Thyroid gland (tissue), 4 donors: ENCODE measurements at regions not wholly inside any gene's neighbourhood (a gene's known extent, or its start where the extent isn't known, plus 50 kb on each side); places are given as distances from the start of the nearest gene placed in this dataset. TPM values are rescaled to one million over a fixed set of nuclear protein-coding genes. Genes with fewer than 3 reads are reported as not detected.

ENCODE experiments used
- DNase-seq, 2 donors: peaks; one replicate each; pipeline ENCODE4 v3.0.0-alpha.2; 2019
- H3K27ac ChIP-seq, 3 donors: fragments of 200-600 bp; sonication (generic); 1 replicate in 2 of 3; 2 replicates in 1 of 3; pipeline ENCODE4 v1.5.1; 2016 to 2019; ENCODE audit warnings: mild to moderate bottlenecking in 1 of 3, moderate library complexity in 1 of 3
- H3K27me3 ChIP-seq: fragments of 200-600 bp; sonication (generic); one replicate; pipeline ENCODE4 v1.5.1; 2019
- H3K36me3 ChIP-seq, 2 donors: fragments of 200-600 bp; sonication (generic); one replicate each; pipeline ENCODE4 v1.5.1; 2016 to 2019
- H3K4me1 ChIP-seq, 2 donors: fragments of 200-600 bp; sonication (generic); one replicate each; pipeline ENCODE4 v1.5.1; 2017 to 2019
- H3K4me3 ChIP-seq, 3 donors: fragments of 200-600 bp; sonication (generic); replicated peaks in 1 of 3; 1 replicate in 2 of 3; 2 replicates in 1 of 3; pipeline ENCODE4 v1.5.1; 2016; ENCODE audit warnings: mild to moderate bottlenecking in 1 of 3
- H3K9me3 ChIP-seq: fragments of 200-600 bp; sonication (generic); one replicate; pipeline ENCODE4 v1.5.1; 2017
- POLR2A ChIP-seq, 2 donors: fragments of 450-650 bp; IDR thresholded peaks; one replicate each; pipeline ENCODE4 v1.6.1; 2017; ENCODE audit warnings: antibody characterized with exemption in 2 of 2, mild to moderate bottlenecking in 2 of 2, moderate library complexity in 1 of 2
- WGBS, 2 donors: methylation state at CpG; one replicate each; pipeline ENCODE4 v1.1.5; 2017; 5-methylcytosine and 5-hydroxymethylcytosine counted together
- intact Hi-C: fragments of 100-400 bp; cut with DNase I; formaldehyde crosslinking; loops from one replicate; pipeline ENCODE4 v1.15.1; 2023
- small RNA-seq: library from RNA; depleted of rRNA; stranded (forward); fragments of <200 nt; gene quantifications from one replicate; pipeline ENCODE3, GENCODE V24; 2016
- TF ChIP-seq, protein P1 (sequence below), 6 experiments: fragments of 200-600 bp in 3 of 6; fragments of 450-650 bp in 3 of 6; sonication (generic) in 3 of 6; IDR thresholded peaks; one replicate each; pipeline ENCODE4 v1.5.1; 2016 to 2019; ENCODE audit warnings: antibody characterized with exemption in 6 of 6, mild to moderate bottlenecking in 2 of 6, inconsistent platforms in 1 of 6, moderate library complexity in 1 of 6

DNA sequence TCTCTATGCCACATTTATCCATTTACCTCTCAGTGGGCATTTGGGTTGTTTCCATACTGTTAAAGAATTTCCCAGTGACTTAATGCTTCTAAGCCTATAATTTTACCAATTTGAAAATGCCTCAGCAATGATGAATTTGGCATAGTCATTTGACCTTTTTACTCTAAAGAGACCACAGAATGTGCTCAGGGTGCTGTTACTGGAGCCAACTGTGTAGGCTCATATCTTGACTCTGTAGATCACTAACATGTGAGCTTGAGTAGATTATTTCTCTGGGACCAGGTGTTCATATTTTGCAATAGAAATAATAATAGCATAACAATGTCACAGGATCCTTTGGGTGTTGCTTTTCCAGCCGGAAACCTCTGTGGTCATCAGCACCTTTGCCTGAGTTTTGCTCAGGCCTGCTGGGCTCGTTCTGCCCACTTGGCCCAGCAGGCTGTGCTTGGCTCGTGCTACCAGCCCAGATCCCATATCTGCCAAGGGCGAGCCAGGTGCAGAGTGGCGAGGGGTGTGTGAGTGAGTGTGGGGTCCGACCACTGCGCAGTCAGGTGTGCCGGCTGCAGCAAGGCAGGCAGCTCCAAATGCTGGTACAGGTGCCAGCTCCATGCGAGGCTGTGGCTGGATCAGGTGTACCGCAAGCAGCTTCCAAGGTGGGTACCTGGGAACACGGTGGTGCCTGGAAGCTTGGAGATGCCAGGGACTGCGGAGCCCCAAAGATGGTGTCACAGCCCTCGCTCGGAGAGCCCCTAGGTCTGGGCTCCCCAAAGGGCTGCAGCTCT, 70.6 kb upstream of the ANK2 start:
- no peak overlapping the region for H3K4me3 ChIP-seq
- H3K36me3 ChIP-seq = no peaks in the 10 kb centered on the region
- 88 to 95% methylated on average over 12 to 13 of the region's 14 CpGs for WGBS, 2 donors
- no peak for DNase-seq
- TF ChIP-seq, protein P1, sequence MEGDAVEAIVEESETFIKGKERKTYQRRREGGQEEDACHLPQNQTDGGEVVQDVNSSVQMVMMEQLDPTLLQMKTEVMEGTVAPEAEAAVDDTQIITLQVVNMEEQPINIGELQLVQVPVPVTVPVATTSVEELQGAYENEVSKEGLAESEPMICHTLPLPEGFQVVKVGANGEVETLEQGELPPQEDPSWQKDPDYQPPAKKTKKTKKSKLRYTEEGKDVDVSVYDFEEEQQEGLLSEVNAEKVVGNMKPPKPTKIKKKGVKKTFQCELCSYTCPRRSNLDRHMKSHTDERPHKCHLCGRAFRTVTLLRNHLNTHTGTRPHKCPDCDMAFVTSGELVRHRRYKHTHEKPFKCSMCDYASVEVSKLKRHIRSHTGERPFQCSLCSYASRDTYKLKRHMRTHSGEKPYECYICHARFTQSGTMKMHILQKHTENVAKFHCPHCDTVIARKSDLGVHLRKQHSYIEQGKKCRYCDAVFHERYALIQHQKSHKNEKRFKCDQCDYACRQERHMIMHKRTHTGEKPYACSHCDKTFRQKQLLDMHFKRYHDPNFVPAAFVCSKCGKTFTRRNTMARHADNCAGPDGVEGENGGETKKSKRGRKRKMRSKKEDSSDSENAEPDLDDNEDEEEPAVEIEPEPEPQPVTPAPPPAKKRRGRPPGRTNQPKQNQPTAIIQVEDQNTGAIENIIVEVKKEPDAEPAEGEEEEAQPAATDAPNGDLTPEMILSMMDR (IDR thresholded peaks at IDR 0.05) = no peak
- no peak for TF ChIP-seq POLR2A (IDR thresholded peaks at IDR 0.05)
- no peak overlapping the region for H3K27ac ChIP-seq
- H3K9me3 ChIP-seq = no peaks in the 10 kb centered on the region
- no peaks in the 10 kb centered on the region for H3K27me3 ChIP-seq
- intact Hi-C loops = no loop called here
- H3K4me1 ChIP-seq = no peaks in the 10 kb centered on the region

DNA sequence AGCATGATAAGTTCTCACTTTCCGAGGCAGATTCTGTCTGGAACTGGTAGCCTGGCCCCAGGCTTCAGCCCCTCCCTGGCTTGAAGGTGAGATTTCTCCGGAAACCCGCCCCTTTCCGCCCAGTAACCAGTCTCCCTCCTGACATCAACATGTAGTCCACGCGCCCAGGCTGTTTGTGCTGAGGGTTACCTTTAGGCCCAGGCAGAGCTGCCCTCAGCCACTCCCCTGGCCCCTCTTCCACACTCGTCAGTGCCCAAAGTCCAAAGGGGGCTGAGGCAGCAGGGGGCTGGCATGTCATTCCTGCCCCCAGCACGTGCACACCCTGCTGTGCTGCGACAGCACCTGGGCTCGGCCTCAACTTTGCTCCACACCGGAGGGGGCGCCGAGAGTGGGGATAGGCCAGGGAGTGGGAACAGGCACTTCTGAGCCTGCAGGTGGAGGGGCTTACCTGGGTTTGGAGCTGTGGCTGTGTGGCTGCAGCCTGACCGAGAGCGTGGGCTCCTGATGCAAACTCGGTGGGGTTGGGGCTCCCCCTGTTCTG, 69.5 kb upstream of the ANK2 start:
- H3K4me1 ChIP-seq = no peaks in the 10 kb centered on the region
- H3K27ac ChIP-seq = no peak overlapping the region
- H3K36me3 ChIP-seq = no peaks in the 10 kb centered on the region
- no peak overlapping the region for H3K4me3 ChIP-seq
- 92 to 95% methylated on average over 7 to 13 of the region's 16 CpGs for WGBS, 2 donors
- DNase-seq = no peak
- intact Hi-C loops = no loop called here
- H3K9me3 ChIP-seq = no peaks in the 10 kb centered on the region
- no peak for TF ChIP-seq POLR2A (IDR thresholded peaks at IDR 0.05)
- TF ChIP-seq, protein P1 (IDR thresholded peaks at IDR 0.05) = no peak
- H3K27me3 ChIP-seq = no peaks in the 10 kb centered on the region

DNA sequence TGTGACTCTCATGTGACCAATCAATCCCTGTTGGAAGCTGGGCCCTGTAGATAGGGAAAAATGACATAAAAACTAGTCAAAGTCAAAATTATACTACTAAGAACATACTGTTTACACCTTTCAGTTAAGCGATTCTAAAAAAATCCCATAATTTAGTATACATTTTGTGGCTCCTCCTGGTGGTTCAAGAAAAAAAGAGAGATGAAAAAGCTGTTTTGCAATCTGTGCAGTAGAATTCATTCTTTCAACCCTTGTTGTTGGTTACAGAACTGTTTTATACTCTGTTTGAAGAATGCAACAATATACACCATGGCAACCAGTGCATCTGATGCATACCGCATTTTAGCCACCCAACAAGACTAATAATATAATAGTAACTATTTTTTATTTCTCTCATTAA, 66.8 kb upstream of the ANK2 start:
- 92% methylated on average over 2 of the region's 2 CpGs for WGBS, 2 donors
- TF ChIP-seq POLR2A (IDR thresholded peaks at IDR 0.05) = no peak
- TF ChIP-seq, protein P1 (IDR thresholded peaks at IDR 0.05) = no peak
- Histone ChIP-seq H3K27ac (no peak overlapping the region), H3K9me3 (no peaks in the 10 kb centered on the region), H3K36me3 (no peaks in the 10 kb centered on the region), H3K4me3 (no peak overlapping the region), H3K4me1 (no peaks in the 10 kb centered on the region), H3K27me3 (no peaks in the 10 kb centered on the region)
- intact Hi-C loops = no loop called here
- no peak for DNase-seq

DNA sequence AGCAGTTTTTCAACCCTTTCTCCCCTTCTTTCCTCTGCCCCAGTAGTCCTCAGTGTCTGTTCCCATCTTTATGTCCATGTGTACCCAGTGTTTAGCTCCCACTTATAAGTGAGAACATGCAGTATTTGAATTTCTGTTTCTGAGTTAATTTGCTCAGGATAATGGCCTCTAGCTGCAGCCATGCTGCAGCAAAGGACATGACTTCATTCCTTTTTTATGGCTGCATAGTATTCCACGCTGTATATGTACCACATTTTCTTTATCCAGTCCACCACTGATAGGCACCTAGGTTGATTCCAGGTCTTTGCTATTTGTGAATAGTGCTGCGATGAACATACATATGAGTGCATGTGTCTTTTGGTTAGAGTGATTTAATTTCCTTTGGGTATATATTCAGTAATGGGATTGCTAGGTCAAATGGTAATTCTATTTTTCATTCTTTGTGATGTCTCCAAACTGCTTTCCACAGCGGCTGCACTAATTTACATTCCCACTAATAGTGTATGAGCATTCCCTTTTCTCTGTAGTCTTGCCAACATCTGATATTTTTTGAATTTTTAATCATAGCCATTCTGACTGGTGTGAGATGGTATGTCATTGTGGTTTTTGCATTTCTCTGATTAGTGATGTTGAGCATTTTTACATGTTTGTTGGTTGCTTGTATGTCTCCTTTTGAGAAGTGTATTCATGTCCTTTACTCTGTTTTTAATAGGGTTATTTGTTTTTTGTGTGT, 54.6 kb upstream of the ANK2 start:
- no peaks in the 10 kb centered on the region for H3K9me3 ChIP-seq
- TF ChIP-seq POLR2A (IDR thresholded peaks at IDR 0.05) = no peak
- TF ChIP-seq, protein P1 (IDR thresholded peaks at IDR 0.05) = no peak
- H3K36me3 ChIP-seq = no peaks in the 10 kb centered on the region
- H3K4me1 ChIP-seq = no peaks in the 10 kb centered on the region
- no peak overlapping the region for H3K27ac ChIP-seq
- H3K4me3 ChIP-seq = no peak overlapping the region
- DNase-seq = no peak
- no peaks in the 10 kb centered on the region for H3K27me3 ChIP-seq
- WGBS, 2 donors = 91 to 99% methylated on average over 3 of the region's 3 CpGs
- intact Hi-C loops = no loop called here

Small RNA genes in the stretch of these regions (small RNA-seq; reads per million reads assigned to genes)
- gene AC017007.1 = not detected
- not detected for gene RF00019
